ENCODE measurements at regions not wholly inside any gene's neighbourhood (a gene's known extent, or its start where the extent isn't known, plus 50 kb on each side); places are given as distances from the start of the nearest gene placed in this dataset.

- no CpG with 5 or more reads among the region's 4 CpGs for WGBS, 2 donors (ENCODE audit: extremely low coverage in 2 of 2, insufficient read length in 2 of 2, insufficient replicate concordance in 1 of 2)
- no peak overlapping the region for H3K27ac ChIP-seq (replicated peaks; ENCODE audit: low read length)
- no peak overlapping the region for H2BK120ac ChIP-seq (ENCODE audit: low read depth, low read length)
- no peak overlapping the region for H3K9ac ChIP-seq (ENCODE audit: low read depth, low read length, poor library complexity)
- H3K18ac ChIP-seq (ENCODE audit: low read length), result no peak overlapping the region
- H3K4ac ChIP-seq (ENCODE audit: low read length), result no peak overlapping the region
- H3K23ac ChIP-seq (ENCODE audit: low read depth, low read length, poor library complexity), result no peak overlapping the region
- no peak overlapping the region for H3K4me2 ChIP-seq (ENCODE audit: insufficient read depth, low read length, poor library complexity, severe bottlenecking)
- H3K4me1 ChIP-seq (ENCODE audit: control insufficient read depth in 2 of 2, insufficient read depth in 1 of 2, low read depth in 1 of 2, low read length in 2 of 2), result peaks cover 0 to 6% of the 10 kb centered on the region in 2 donors
- H2BK15ac ChIP-seq (ENCODE audit: low read length), result no peak overlapping the region
- no peaks in the 10 kb centered on the region for H3K79me1 ChIP-seq (ENCODE audit: low read depth, low read length)
- no peak overlapping the region for H4K91ac ChIP-seq (ENCODE audit: low read depth, low read length, poor library complexity)
- no peak overlapping the region for H2AFZ ChIP-seq (ENCODE audit: low read length)
- H3K14ac ChIP-seq (ENCODE audit: low read length), result no peak overlapping the region
- H3K27me3 ChIP-seq (ENCODE audit: control insufficient read depth in 3 of 3, insufficient read depth in 3 of 3, low read depth in 1 of 3, low read length in 3 of 3), result no peaks in the 10 kb centered on the region
- DNase-seq (ENCODE audit: low spot score), result no peak
- H3K4me3 ChIP-seq (ENCODE audit: low read length in 2 of 2), result no peak overlapping the region
- H2AK5ac ChIP-seq (ENCODE audit: low read depth, low read length), result no peak overlapping the region
- H2BK12ac ChIP-seq (ENCODE audit: low read length), result no peak overlapping the region
- H3K9me3 ChIP-seq (replicated peaks in 1 of 2; ENCODE audit: control insufficient read depth in 2 of 2, insufficient read depth in 1 of 2, low read depth in 1 of 2, low read length in 2 of 2), result no peaks in the 10 kb centered on the region
- no peak overlapping the region for H4K8ac ChIP-seq (ENCODE audit: low read depth, low read length)
- no peak overlapping the region for H2BK5ac ChIP-seq (ENCODE audit: low read length)
- H3K36me3 ChIP-seq (replicated peaks in 1 of 2; ENCODE audit: control insufficient read depth in 2 of 2, insufficient read depth in 2 of 2, low read length in 2 of 2), result no peaks in the 10 kb centered on the region
These were observed 617.1 kb downstream of the NTRK3 start for GRCh38 chr15:87639305-87640011.

DNA sequence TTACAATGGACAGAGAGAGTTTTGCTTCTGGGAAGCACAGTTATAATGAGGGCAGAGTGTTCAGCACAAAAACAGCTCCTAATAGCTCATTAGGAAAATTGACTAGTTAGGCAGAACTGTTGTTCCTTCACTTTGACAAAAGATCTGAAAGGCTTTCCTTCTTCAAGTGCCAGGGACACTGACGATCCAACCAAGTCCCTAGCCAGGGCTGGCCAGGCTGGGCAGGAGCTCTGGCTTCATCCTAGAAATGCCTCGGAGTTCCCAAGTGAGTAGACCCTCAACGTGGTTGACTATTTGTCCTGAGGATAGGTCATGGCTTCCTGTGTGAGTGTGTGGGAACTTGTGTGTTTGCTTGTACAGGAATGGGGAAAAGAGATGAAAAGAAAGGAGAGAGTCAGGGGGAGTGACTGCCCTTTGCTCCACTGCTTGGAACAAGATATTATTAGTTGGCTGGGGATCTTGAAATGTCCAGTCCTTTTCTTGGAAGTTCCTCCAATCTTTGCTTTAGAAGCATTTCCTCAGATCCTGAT, 617.9 kb downstream of the NTRK3 start:
- Histone ChIP-seq H2BK15ac (ENCODE audit: low read length) (no peak overlapping the region), H3K36me3 (replicated peaks in 1 of 2; ENCODE audit: control insufficient read depth in 2 of 2, insufficient read depth in 2 of 2, low read length in 2 of 2) (no peaks in the 10 kb centered on the region), H3K4me3 (ENCODE audit: low read length in 2 of 2) (no peak overlapping the region), H3K23ac (ENCODE audit: low read depth, low read length, poor library complexity) (no peak overlapping the region), H3K79me1 (ENCODE audit: low read depth, low read length) (no peaks in the 10 kb centered on the region), H3K4me1 (ENCODE audit: control insufficient read depth in 2 of 2, insufficient read depth in 1 of 2, low read depth in 1 of 2, low read length in 2 of 2) (peaks cover 0 to 4% of the 10 kb centered on the region in 2 donors), H3K27me3 (ENCODE audit: control insufficient read depth in 3 of 3, insufficient read depth in 3 of 3, low read depth in 1 of 3, low read length in 3 of 3) (no peaks in the 10 kb centered on the region), H3K4me2 (ENCODE audit: insufficient read depth, low read length, poor library complexity, severe bottlenecking) (no peak overlapping the region), H3K9ac (ENCODE audit: low read depth, low read length, poor library complexity) (no peak overlapping the region), H3K4ac (ENCODE audit: low read length) (no peak overlapping the region), H2BK120ac (ENCODE audit: low read depth, low read length) (no peak overlapping the region), H3K18ac (ENCODE audit: low read length) (no peak overlapping the region), H4K91ac (ENCODE audit: low read depth, low read length, poor library complexity) (no peak overlapping the region), H2AK5ac (ENCODE audit: low read depth, low read length) (no peak overlapping the region), H2AFZ (ENCODE audit: low read length) (no peak overlapping the region), H3K27ac (replicated peaks; ENCODE audit: low read length) (no peak overlapping the region), H4K8ac (ENCODE audit: low read depth, low read length) (no peak overlapping the region), H2BK12ac (ENCODE audit: low read length) (no peak overlapping the region), H3K14ac (ENCODE audit: low read length) (no peak overlapping the region), H2BK5ac (ENCODE audit: low read length) (no peak overlapping the region), H3K9me3 (replicated peaks in 1 of 2; ENCODE audit: control insufficient read depth in 2 of 2, insufficient read depth in 1 of 2, low read depth in 1 of 2, low read length in 2 of 2) (no peaks in the 10 kb centered on the region)
- no CpG with 5 or more reads among the region's 3 CpGs for WGBS, 2 donors (ENCODE audit: extremely low coverage in 2 of 2, insufficient read length in 2 of 2, insufficient replicate concordance in 1 of 2)
- DNase-seq (ENCODE audit: low spot score), result no peak

DNA sequence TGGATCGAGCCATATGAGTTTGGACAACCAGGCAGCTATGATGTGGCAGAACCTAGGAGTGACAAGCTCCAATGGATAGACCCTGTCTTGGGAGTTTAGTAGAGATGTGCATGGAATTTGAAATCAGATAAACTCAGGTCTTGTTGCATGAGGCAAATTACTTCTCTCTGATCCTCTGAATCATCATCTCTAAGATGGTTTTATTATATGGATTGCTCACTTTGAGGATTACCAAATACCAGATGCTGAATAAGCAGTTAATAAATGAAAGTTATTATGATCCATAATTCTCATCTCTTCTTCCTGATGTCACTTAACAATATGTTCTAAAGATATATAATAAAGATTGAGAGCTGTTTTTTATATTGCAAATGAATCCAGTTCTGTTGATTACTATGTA, 622.2 kb downstream of the NTRK3 start:
- no peak overlapping the region for H2AFZ ChIP-seq (ENCODE audit: low read length)
- WGBS, 2 donors (ENCODE audit: extremely low coverage in 2 of 2, insufficient read length in 2 of 2, insufficient replicate concordance in 1 of 2), result no CpG with 5 or more reads among the region's 1 CpG

GRCh38 chr15:87633525-87633924, 623.0 kb downstream of the NTRK3 start:
- no peak overlapping the region for H3K18ac ChIP-seq (ENCODE audit: low read length)
- H2BK120ac ChIP-seq (ENCODE audit: low read depth, low read length), result no peak overlapping the region
- no peak overlapping the region for H2BK5ac ChIP-seq (ENCODE audit: low read length)
- no peak overlapping the region for H3K23ac ChIP-seq (ENCODE audit: low read depth, low read length, poor library complexity)
- no peak overlapping the region for H2AK5ac ChIP-seq (ENCODE audit: low read depth, low read length)
- no CpG with 5 or more reads among the region's 1 CpG for WGBS, 2 donors (ENCODE audit: extremely low coverage in 2 of 2, insufficient read length in 2 of 2, insufficient replicate concordance in 1 of 2)
- peaks cover 0 to 2% of the 10 kb centered on the region in 2 donors for H3K4me1 ChIP-seq (ENCODE audit: control insufficient read depth in 2 of 2, insufficient read depth in 1 of 2, low read depth in 1 of 2, low read length in 2 of 2)
- H3K27me3 ChIP-seq (ENCODE audit: control insufficient read depth in 3 of 3, insufficient read depth in 3 of 3, low read depth in 1 of 3, low read length in 3 of 3), result no peaks in the 10 kb centered on the region
- no peaks in the 10 kb centered on the region for H3K36me3 ChIP-seq (replicated peaks in 1 of 2; ENCODE audit: control insufficient read depth in 2 of 2, insufficient read depth in 2 of 2, low read length in 2 of 2)
- H4K8ac ChIP-seq (ENCODE audit: low read depth, low read length), result no peak overlapping the region
- no peaks in the 10 kb centered on the region for H3K9me3 ChIP-seq (replicated peaks in 1 of 2; ENCODE audit: control insufficient read depth in 2 of 2, insufficient read depth in 1 of 2, low read depth in 1 of 2, low read length in 2 of 2)
- no peak overlapping the region for H2BK12ac ChIP-seq (ENCODE audit: low read length)
- no peak overlapping the region for H3K27ac ChIP-seq (replicated peaks; ENCODE audit: low read length)
- H3K4ac ChIP-seq (ENCODE audit: low read length), result no peak overlapping the region
- no peak for DNase-seq (ENCODE audit: low spot score)
- H3K9ac ChIP-seq (ENCODE audit: low read depth, low read length, poor library complexity), result no peak overlapping the region
- no peak overlapping the region for H2AFZ ChIP-seq (ENCODE audit: low read length)
- no peak overlapping the region for H4K91ac ChIP-seq (ENCODE audit: low read depth, low read length, poor library complexity)
- no peak overlapping the region for H3K4me3 ChIP-seq (ENCODE audit: low read length in 2 of 2)
- no peak overlapping the region for H3K14ac ChIP-seq (ENCODE audit: low read length)
- H3K4me2 ChIP-seq (ENCODE audit: insufficient read depth, low read length, poor library complexity, severe bottlenecking), result no peak overlapping the region
- H3K79me1 ChIP-seq (ENCODE audit: low read depth, low read length), result no peaks in the 10 kb centered on the region
- no peak overlapping the region for H2BK15ac ChIP-seq (ENCODE audit: low read length)

More for the DNA sequence above, 622.2 kb downstream of the NTRK3 start:
- no peak overlapping the region for H3K23ac ChIP-seq (ENCODE audit: low read depth, low read length, poor library complexity)
- H3K27me3 ChIP-seq (ENCODE audit: control insufficient read depth in 3 of 3, insufficient read depth in 3 of 3, low read depth in 1 of 3, low read length in 3 of 3), result no peaks in the 10 kb centered on the region
- DNase-seq (ENCODE audit: low spot score), result no peak
- H2BK120ac ChIP-seq (ENCODE audit: low read depth, low read length), result no peak overlapping the region
- no peak overlapping the region for H2AK5ac ChIP-seq (ENCODE audit: low read depth, low read length)
- H3K9ac ChIP-seq (ENCODE audit: low read depth, low read length, poor library complexity), result no peak overlapping the region
- H3K79me1 ChIP-seq (ENCODE audit: low read depth, low read length), result no peaks in the 10 kb centered on the region
- H3K4me2 ChIP-seq (ENCODE audit: insufficient read depth, low read length, poor library complexity, severe bottlenecking), result no peak overlapping the region
- no peaks in the 10 kb centered on the region for H3K9me3 ChIP-seq (replicated peaks in 1 of 2; ENCODE audit: control insufficient read depth in 2 of 2, insufficient read depth in 1 of 2, low read depth in 1 of 2, low read length in 2 of 2)
- H3K14ac ChIP-seq (ENCODE audit: low read length), result no peak overlapping the region
- no peak overlapping the region for H4K8ac ChIP-seq (ENCODE audit: low read depth, low read length)
- no peak overlapping the region for H3K4ac ChIP-seq (ENCODE audit: low read length)
- no peak overlapping the region for H4K91ac ChIP-seq (ENCODE audit: low read depth, low read length, poor library complexity)
- no peaks in the 10 kb centered on the region for H3K36me3 ChIP-seq (replicated peaks in 1 of 2; ENCODE audit: control insufficient read depth in 2 of 2, insufficient read depth in 2 of 2, low read length in 2 of 2)
- peaks cover 0 to 4% of the 10 kb centered on the region in 2 donors for H3K4me1 ChIP-seq (ENCODE audit: control insufficient read depth in 2 of 2, insufficient read depth in 1 of 2, low read depth in 1 of 2, low read length in 2 of 2)
- H3K27ac ChIP-seq (replicated peaks; ENCODE audit: low read length), result no peak overlapping the region
- H2BK5ac ChIP-seq (ENCODE audit: low read length), result no peak overlapping the region
- H3K18ac ChIP-seq (ENCODE audit: low read length), result no peak overlapping the region
- H2BK15ac ChIP-seq (ENCODE audit: low read length), result no peak overlapping the region
- no peak overlapping the region for H3K4me3 ChIP-seq (ENCODE audit: low read length in 2 of 2)
- H2BK12ac ChIP-seq (ENCODE audit: low read length), result no peak overlapping the region

Data from neuronal stem cell (in vitro differentiated cells).